Right renal pelvis (tissue), 4 donors: ENCODE measurements at regions not wholly inside any gene's neighbourhood (a gene's known extent, or its start where the extent isn't known, plus 50 kb on each side); places are given as distances from the start of the nearest gene placed in this dataset.
"Not testable (repeated sequence)": the region's sequence is repeated elsewhere in the genome, so short reads cannot be mapped to it uniquely, and the experiment has no call there.

Experiments
- DNase-seq, 4 donors: peaks; one replicate each; pipeline ENCODE4 v3.0.0-alpha.2; 2013; ENCODE audit warnings: low read depth in 4 of 4, low spot score in 3 of 4, missing footprints in 1 of 4

GRCh38 chr7:81198766-81199165 is 279.9 kb upstream of the SEMA3C start:
- DNase-seq, result no peak

- DNase-seq, result no peak
These were observed 278.4 kb upstream of the SEMA3C start for GRCh38 chr7:81197266-81197665.

- DNase-seq, result no peak
These were observed 276.2 kb upstream of the SEMA3C start for GRCh38 chr7:81195033-81195432.

DNA sequence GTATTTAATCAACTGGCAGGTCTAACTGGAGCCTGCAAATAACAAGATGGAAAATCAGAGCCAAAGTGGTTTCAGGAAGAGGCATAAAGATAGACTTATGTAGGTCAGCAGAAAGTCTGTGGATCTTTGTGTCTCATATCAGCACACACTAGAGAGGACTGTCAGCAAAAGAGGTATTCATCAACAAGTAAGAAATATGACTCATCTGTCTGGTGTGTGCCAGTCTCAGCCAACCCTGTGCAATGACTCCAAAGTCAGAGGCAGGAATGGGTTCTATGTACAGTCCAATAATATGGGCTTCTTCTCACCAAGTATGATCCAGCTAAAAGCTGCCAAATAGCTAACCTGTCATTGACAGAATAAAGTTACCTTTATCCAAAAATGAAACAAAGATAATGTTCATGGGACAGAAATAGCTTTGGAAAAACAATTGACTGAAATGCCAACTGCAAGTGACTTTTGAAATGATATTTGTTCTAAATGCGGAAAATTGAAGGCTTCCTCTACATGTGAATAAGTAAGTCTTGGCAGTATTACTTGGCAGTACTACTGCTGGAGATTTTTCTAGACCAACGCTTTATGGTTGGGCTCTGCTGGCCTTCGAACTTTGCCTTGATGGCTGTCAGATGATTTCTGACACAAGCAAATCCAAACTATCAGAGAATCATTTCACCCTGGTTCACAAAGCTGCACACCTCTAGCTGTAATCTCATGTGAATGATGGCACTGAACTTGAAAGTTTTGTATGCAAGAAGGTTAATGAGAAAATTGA is 272.3 kb upstream of the SEMA3C start:
- no peak for DNase-seq

DNA sequence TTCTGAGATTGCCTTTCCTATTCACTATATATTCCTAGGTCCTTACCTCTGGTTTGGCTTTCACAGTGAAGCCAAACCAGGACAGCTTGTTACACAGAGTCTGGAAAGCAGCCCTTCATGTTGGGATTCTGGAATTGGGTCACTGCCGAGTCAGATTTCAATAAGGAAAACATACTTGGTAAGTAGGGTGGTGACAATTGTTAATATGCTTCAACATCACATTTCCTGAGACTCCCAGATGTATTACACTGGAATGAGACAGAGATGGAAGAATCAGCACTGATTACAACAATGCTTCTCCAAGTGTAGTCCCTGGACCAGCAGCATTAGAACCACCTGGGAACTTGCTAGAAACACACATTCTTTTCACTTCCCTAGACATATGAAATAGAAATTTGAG is 268.9 kb upstream of the SEMA3C start:
- DNase-seq, result no peak

- no peak for DNase-seq
These were observed 267.8 kb upstream of the SEMA3C start for GRCh38 chr7:81186691-81187090.

GRCh38 chr7:81185072-81185471 is 266.2 kb upstream of the SEMA3C start:
- no peak for DNase-seq

- DNase-seq, result no peak
These were observed 264.5 kb upstream of the SEMA3C start for GRCh38 chr7:81183326-81183725.

DNA sequence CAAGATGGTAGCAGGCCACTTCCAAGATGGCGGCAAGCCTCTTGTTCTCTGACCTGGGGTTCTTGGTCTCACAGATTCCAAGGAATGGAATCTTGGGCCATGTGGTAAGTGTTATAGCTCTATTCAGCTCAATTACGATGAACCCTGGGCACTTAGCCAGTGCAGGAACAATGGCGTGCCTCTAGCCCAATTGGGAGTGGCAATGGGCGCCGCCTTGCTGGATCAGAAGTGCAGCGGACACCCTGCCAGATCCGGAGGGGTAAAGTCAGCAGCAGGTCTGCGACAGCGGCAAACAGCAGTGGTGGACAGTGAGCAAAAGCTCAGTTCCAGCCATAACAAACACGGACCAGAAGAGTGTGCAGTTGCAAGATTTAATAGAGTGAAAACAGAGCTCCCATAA is 263.2 kb upstream of the SEMA3C start:
- not testable (repeated sequence) for DNase-seq

- DNase-seq, result no peak
These were observed 262.2 kb upstream of the SEMA3C start for GRCh38 chr7:81181066-81181465.

DNA sequence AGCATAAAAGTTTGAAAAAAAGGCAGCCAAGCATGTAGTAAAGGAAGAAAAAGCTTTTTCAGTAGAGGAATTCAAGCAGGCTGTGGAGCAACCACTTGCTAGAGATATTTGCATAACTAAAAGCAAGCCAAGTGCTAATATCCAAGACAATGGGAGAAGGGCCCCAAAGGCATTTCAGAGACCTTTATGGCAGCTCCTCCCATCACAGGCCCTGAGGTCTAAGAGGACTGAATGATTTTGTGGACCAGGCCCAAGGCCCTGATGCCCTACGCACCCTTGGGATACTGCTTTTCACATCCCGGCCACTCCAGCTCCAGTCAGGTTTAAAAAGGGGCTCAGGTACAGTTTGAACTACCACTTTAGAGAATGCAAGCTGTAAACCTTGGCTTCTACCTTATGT is 261.7 kb upstream of the SEMA3C start:
- no peak for DNase-seq

- DNase-seq, result no peak
These were observed 256.6 kb upstream of the SEMA3C start for GRCh38 chr7:81175275-81175940.

- DNase-seq, result peak in 2 of 4 donors; percentile 8 to 12
These were observed 255.0 kb upstream of the SEMA3C start for GRCh38 chr7:81173766-81174281.

DNA sequence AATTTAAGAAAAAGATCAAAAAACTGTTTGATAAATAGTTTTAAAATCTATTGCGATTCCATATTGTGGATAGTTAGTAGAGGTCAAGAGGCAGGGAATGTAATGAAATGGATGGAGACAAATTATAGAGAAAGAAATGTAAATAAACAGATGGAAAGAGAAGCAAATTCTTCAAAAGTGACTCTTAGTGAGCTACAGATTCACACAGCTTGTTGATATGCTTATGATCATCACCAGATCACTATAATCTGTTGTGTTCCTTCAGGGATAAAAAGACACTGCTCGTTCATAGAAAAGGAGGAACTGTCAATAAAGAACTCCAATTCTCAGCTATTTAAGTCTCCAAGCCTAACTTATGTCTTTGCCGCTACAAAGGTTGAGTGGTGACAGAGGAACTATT is 251.4 kb upstream of the SEMA3C start:
- no peak for DNase-seq

- no peak for DNase-seq
These were observed 249.1 kb upstream of the SEMA3C start for GRCh38 chr7:81167934-81168333.

DNA sequence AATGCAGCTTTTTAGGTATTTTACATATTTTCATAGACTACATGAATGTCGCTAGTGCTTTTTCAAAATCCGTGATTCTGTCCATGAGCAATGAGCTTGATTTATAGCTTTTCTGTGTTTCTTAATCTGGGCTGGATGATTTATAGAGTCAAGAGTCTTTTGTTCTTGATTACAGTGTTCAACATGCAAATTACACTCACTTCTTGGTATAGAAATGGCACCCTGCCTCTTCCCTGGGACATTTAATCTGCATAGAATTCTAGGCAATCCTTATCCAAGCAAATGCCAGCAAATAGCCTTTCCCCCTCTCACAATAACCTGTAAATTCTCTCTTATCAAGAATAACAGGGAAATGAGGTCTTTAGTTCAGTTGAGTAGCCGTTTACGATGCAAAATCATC is 246.2 kb upstream of the SEMA3C start:
- DNase-seq, result no peak

DNA sequence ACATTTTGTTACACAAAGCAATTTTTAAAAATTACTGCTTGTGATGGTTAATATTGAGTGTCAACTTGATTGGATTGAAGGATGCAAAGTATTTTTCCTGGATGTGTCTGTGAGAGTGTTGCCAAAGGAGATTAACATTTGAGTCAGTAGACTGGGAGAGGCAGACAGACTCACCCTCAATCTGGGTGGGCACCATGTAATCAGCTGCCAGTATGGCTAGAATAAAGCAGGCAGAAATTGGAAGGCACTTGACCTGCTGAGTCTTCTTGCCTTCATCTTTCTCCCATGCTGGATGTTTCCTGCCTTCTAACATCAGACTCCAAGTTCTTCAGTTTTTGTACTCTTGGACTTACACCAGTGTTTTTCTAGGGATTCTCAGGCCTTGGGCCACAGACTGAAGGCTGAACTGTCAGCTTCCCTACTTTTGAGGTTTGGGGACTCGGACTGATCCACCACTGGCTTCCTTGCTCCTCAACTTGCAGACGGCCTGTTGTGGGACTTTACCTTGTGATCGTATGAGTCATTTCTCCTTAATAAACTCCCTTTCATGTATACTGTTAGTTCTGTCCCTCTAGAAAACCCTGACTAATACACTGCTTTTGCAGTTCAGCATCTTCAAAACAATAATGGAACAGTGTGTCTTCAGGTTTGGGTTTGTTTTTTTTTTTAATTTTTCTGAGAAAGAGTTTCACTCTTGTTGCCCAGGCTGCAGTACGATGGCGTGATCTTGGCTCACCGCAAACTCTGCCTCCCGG is 244.1 kb upstream of the SEMA3C start:
- DNase-seq, result no peak

DNA sequence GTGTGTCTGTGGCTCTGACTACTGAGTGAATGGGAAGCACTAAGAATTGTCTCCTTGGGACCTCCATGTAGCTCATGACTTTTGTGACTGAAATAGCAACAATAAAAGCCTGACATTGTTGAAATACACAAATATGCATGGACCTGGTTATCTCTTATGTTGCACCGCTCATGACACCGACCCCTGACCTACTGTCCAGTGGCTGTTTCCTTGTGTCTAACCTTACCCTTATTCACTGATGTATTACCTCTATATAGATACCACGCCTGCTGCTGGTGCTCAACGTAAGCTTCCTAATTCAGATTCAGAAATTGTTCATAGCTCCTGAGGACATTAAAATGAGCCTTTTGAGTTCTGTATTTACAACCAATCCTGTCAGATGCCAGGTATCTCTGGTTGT is 243.4 kb upstream of the SEMA3C start:
- no peak for DNase-seq

DNA sequence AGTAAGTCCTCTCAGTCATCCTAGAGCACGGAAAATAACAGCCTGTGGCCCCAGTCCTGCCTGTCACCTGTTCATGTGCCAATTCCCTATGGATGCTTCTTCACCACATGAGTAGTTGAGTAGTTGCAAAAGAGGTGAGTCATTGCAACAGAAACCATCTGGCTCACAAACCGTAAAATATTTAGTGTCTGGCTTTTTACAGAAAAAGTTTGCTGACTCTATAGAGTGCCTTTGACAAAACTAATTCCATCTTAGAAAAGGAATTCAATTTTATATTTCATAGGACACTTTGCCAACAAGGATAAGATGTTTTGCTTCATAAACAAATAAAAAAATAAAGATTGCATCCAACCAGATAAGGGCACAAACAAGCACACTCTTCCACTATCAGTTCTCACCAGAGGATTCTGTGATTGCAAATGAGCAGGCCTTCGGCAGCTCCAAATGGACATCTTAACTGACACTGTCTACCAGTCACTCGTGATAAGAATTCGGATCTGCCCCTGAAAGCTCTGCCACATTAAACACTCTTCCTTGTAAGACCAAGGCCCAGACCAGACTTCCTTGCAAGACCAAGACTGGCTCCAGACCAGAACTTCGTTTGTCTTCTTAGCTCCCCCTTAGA is 242.7 kb upstream of the SEMA3C start:
- no peak for DNase-seq

DNA sequence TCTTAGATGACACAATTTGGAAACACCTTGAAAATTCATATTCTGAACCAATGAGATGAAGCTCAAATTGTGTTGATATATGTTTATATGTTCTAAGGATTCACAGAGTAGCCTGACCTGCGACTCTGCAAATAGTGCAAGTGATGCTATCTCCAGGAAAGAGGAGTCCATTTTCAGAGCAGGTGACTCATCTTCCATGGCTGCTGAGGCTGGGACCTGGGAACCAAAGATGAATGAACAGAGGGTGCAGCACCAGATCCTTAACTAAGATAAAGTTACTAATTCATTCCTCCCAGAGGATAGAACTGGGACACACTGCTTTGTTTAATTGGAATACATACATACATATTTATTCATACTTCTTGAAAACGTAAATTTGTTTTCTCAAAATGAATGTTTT is 240.6 kb upstream of the SEMA3C start:
- no peak for DNase-seq

DNA sequence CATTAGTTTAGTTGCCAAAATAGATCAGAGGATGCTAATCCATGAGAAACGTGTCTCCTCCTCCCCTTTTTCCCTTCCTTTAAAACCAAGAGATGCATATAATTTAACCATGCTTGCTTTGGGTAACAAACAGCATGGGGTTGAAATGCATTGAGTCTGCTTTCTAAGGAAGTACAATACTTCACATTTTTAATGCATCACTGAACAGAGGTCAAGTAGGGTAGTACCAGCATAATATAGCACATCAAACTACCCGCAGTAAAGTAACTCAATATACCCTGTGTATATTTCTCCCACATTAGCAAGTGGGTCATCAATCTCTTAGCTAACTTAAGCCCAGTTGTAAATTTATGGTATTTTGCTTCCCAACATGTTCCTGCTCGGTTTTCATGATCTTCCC is 239.3 kb upstream of the SEMA3C start:
- DNase-seq, result peak in 2 of 4 donors; percentile 24 to 25
